ENCODE measurements at regions not wholly inside any gene's neighbourhood (a gene's known extent, or its start where the extent isn't known, plus 50 kb on each side); places are given as distances from the start of the nearest gene placed in this dataset.

DNA sequence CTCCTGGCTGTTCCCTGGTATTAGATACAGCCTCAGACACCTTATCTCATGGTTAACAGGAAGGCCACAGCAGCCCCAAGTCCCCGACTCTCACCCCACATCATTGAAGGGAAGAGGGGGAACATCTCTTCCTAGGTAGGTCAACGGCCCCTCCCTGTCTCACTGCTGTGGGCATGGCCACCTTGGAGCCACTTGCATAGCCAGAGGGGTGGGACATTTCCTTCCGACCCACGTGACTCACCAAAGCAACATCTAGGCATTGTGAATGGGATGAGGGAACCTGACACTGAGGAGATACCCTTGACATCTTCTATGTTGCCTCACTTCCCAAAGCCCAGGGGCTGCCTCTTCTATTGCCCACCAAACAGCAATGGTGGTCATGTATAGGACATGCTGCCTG lies 68.5 kb upstream of the GPR26 start:
- no peaks in the 10 kb centered on the region for H3F3A ChIP-seq (ENCODE audit: low read depth)
- H3K36me3 ChIP-seq (ENCODE audit: insufficient read depth, low read length): no peaks in the 10 kb centered on the region
- no peaks in the 10 kb centered on the region for H3K4me1 ChIP-seq (ENCODE audit: insufficient read depth, low read length, poor library complexity, severe bottlenecking)
- no peak overlapping the region for H3K4me2 ChIP-seq (ENCODE audit: low read depth, low read length, poor library complexity, severe bottlenecking)
- H3K9ac ChIP-seq (ENCODE audit: low read depth, low read length, poor library complexity, severe bottlenecking): no peak overlapping the region
- TF ChIP-seq EZH2phosphoT487 (IDR thresholded peaks at IDR 0.05; ENCODE audit: borderline replicate concordance): no peak
- TF ChIP-seq, protein P1, sequence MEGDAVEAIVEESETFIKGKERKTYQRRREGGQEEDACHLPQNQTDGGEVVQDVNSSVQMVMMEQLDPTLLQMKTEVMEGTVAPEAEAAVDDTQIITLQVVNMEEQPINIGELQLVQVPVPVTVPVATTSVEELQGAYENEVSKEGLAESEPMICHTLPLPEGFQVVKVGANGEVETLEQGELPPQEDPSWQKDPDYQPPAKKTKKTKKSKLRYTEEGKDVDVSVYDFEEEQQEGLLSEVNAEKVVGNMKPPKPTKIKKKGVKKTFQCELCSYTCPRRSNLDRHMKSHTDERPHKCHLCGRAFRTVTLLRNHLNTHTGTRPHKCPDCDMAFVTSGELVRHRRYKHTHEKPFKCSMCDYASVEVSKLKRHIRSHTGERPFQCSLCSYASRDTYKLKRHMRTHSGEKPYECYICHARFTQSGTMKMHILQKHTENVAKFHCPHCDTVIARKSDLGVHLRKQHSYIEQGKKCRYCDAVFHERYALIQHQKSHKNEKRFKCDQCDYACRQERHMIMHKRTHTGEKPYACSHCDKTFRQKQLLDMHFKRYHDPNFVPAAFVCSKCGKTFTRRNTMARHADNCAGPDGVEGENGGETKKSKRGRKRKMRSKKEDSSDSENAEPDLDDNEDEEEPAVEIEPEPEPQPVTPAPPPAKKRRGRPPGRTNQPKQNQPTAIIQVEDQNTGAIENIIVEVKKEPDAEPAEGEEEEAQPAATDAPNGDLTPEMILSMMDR (conservative IDR thresholded peaks at IDR 0.05; ENCODE audit: low read length): no peak
- H4K20me1 ChIP-seq (ENCODE audit: insufficient read depth, low read length, poor library complexity, severe bottlenecking): no peaks in the 10 kb centered on the region
- H3K9me2 ChIP-seq (replicated peaks; ENCODE audit: low read depth, low read length): no peaks in the 10 kb centered on the region
- no peak overlapping the region for H2AFZ ChIP-seq (ENCODE audit: low read length)
- no peaks in the 10 kb centered on the region for H3K79me2 ChIP-seq (ENCODE audit: insufficient read depth, low read length)
- no peak overlapping the region for H3K4me3 ChIP-seq (ENCODE audit: low read length, poor library complexity, severe bottlenecking)
- no peaks in the 10 kb centered on the region for H3K9me3 ChIP-seq (ENCODE audit: insufficient read depth, low read depth, low read length)
- H3K27me3 ChIP-seq (ENCODE audit: insufficient read depth, low read length, poor library complexity, severe bottlenecking): no peaks in the 10 kb centered on the region

DNA sequence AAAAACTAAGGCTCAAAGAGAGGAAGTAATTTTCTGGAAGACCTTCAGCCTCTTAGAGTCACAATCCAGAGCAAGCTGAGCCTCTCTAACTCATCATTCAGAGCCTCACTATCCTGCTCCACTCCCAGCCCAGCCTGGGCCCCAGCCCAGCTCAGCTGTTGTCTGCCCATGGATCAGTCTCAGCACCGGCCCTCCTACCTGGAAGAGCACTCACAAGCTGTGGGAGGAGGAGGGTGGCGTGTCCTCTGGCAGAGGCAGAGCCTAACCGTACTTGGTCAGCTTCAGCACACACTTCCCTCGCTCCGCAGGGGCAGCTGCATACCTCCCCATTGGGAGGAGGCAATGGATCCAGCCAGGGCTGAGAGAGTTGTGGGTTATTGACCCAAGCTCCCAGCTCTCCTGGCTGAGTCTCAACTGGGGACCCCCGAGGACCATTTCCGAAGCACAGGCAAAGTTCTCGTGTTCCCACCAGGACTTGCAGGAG lies 66.7 kb upstream of the GPR26 start:
- no peak overlapping the region for H3K4me3 ChIP-seq (ENCODE audit: low read length, poor library complexity, severe bottlenecking)
- H2AFZ ChIP-seq (ENCODE audit: low read length): no peak overlapping the region
- no peak for TF ChIP-seq EZH2phosphoT487 (IDR thresholded peaks at IDR 0.05; ENCODE audit: borderline replicate concordance)
- TF ChIP-seq, protein P1 (conservative IDR thresholded peaks at IDR 0.05; ENCODE audit: low read length): no peak
- no peak overlapping the region for H3K4me2 ChIP-seq (ENCODE audit: low read depth, low read length, poor library complexity, severe bottlenecking)
- H4K20me1 ChIP-seq (ENCODE audit: insufficient read depth, low read length, poor library complexity, severe bottlenecking): no peaks in the 10 kb centered on the region
- H3K9ac ChIP-seq (ENCODE audit: low read depth, low read length, poor library complexity, severe bottlenecking): no peak overlapping the region
- no peaks in the 10 kb centered on the region for H3F3A ChIP-seq (ENCODE audit: low read depth)
- H3K79me2 ChIP-seq (ENCODE audit: insufficient read depth, low read length): no peaks in the 10 kb centered on the region
- no peaks in the 10 kb centered on the region for H3K4me1 ChIP-seq (ENCODE audit: insufficient read depth, low read length, poor library complexity, severe bottlenecking)
- H3K27me3 ChIP-seq (ENCODE audit: insufficient read depth, low read length, poor library complexity, severe bottlenecking): no peaks in the 10 kb centered on the region
- H3K9me3 ChIP-seq (ENCODE audit: insufficient read depth, low read depth, low read length): no peaks in the 10 kb centered on the region
- no peaks in the 10 kb centered on the region for H3K9me2 ChIP-seq (replicated peaks; ENCODE audit: low read depth, low read length)
- H3K36me3 ChIP-seq (ENCODE audit: insufficient read depth, low read length): no peaks in the 10 kb centered on the region

DNA sequence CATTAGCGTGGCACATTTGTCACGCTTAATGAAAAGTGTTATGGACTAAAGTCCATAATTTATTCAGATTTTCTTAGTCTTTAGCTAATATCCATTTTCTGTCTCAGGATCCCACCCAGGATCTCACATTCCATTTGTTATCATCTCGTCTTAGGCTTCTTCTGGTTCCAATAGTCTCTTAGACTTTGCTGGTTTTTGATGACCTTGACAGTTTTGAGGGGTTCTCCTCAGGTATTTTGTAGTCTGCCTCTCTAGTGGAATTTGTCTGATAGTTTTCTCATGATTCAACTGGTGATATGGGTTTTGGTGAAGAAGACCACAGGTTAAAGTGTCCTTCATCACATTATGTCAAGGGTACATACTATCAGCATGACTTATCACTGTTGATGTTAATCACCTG lies 66.0 kb upstream of the GPR26 start:
- H3K4me2 ChIP-seq (ENCODE audit: low read depth, low read length, poor library complexity, severe bottlenecking): no peak overlapping the region
- TF ChIP-seq, protein P1 (conservative IDR thresholded peaks at IDR 0.05; ENCODE audit: low read length): no peak
- no peak for TF ChIP-seq EZH2phosphoT487 (IDR thresholded peaks at IDR 0.05; ENCODE audit: borderline replicate concordance)
- H3K9me3 ChIP-seq (ENCODE audit: insufficient read depth, low read depth, low read length): no peaks in the 10 kb centered on the region
- no peaks in the 10 kb centered on the region for H4K20me1 ChIP-seq (ENCODE audit: insufficient read depth, low read length, poor library complexity, severe bottlenecking)
- H3K79me2 ChIP-seq (ENCODE audit: insufficient read depth, low read length): no peaks in the 10 kb centered on the region
- no peak overlapping the region for H3K4me3 ChIP-seq (ENCODE audit: low read length, poor library complexity, severe bottlenecking)
- H3F3A ChIP-seq (ENCODE audit: low read depth): no peaks in the 10 kb centered on the region
- H3K9me2 ChIP-seq (replicated peaks; ENCODE audit: low read depth, low read length): no peaks in the 10 kb centered on the region
- H3K4me1 ChIP-seq (ENCODE audit: insufficient read depth, low read length, poor library complexity, severe bottlenecking): no peaks in the 10 kb centered on the region
- no peaks in the 10 kb centered on the region for H3K27me3 ChIP-seq (ENCODE audit: insufficient read depth, low read length, poor library complexity, severe bottlenecking)
- H3K36me3 ChIP-seq (ENCODE audit: insufficient read depth, low read length): no peaks in the 10 kb centered on the region
- H3K9ac ChIP-seq (ENCODE audit: low read depth, low read length, poor library complexity, severe bottlenecking): no peak overlapping the region
- H2AFZ ChIP-seq (ENCODE audit: low read length): no peak overlapping the region
